ENCODE measurements at regions not wholly inside any gene's neighbourhood (a gene's known extent, or its start where the extent isn't known, plus 50 kb on each side); places are given as distances from the start of the nearest gene placed in this dataset.
A peak's percentile ranks its signal among the peaks of the same experiment; 100 is the strongest.

DNA sequence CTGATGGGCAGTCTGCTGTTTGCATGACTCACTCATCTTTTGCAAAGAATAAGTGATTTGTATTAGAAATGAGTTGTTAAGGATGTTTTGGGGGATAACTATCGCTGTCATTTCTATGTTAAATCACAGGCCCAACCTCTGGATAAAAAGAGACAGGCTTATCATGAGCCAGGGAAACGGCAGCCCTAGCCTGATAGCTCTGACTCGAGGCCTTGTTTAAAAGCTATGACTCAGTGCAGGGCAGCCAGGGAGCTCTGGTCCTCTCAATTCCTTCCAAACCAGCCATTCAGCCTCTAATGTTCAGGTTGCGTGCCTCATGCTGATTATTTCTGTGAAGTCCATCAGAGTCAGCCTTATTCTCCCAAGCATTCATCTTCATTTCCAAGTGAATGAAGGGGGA lies 305.9 kb upstream of the HAND2 start:
- no peak for DNase-seq

- DNase-seq = peak; percentile 15 to 18
Observed at GRCh38 chr4:173834151-173834550, 304.1 kb upstream of the HAND2 start.

- no peak for DNase-seq
Observed at GRCh38 chr4:173829565-173829964, 299.5 kb upstream of the HAND2 start.

- DNase-seq = peak; percentile 7 to 15
Observed at GRCh38 chr4:173827707-173828106, 297.7 kb upstream of the HAND2 start.

DNA sequence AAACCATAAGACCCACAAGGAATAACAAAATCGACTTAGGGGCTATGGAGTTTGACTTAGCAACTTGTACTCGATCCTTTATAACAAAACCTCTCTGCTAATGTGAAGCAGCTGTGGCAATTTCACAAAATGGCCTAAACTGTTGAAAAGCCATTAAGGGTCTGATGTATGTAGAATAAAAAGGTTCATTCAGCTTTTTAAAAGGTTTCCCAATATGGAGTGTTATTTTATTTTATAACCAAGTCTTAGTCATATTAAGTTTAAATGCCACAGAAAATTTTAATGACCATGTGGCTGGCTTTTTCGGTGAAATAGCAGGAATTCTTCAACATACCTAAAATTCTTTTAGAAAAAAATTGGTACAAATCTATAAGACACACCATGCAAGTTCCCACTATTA lies 291.8 kb upstream of the HAND2 start:
- DNase-seq = no peak

DNA sequence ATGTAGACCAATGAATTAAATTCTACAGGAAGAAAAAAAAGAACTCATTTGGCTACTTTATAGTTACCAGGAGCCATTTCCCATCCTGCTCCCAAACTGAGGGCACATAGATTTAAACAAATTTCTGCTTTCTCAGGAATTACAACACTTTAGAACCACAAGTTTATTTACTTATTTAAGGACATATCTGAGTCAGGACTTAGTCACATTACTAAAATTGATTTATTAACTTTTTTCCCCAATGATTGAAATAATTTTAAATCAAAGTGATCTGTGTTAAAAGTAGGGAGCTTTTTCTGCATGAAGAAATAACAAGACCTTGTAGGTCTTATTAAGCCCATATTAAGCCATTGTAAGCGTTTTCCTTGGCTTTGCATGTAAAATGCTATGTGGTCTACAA lies 291.0 kb upstream of the HAND2 start:
- no peak for DNase-seq

DNA sequence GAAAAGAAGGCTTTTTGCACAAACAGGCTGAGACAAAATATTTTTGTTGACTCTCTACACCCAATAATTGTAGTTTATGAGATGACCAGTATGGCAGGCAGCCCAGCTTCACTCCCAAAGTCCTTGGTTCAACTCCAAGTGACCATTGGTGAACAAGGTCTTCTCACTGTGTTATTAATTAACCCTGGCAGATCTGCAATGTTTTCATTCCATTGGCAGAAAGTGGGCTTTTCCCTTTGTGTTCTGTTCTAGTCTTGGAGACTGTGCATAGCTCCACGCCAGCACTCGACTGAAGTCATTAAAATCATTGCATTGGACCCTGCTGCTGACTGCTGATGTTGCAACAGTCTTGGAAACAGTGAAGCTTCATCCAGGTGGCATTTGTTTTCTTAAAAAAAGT lies 277.3 kb upstream of the HAND2 start:
- DNase-seq = no peak

GRCh38 chr4:173805884-173806283 lies 275.9 kb upstream of the HAND2 start:
- no peak for DNase-seq

- DNase-seq = no peak
Observed at GRCh38 chr4:173802662-173803022, 272.6 kb upstream of the HAND2 start.

GRCh38 chr4:173801876-173802661 lies 272.0 kb upstream of the HAND2 start:
- DNase-seq = no peak

- no peak for DNase-seq
Observed at GRCh38 chr4:173801361-173801760, 271.3 kb upstream of the HAND2 start.

DNA sequence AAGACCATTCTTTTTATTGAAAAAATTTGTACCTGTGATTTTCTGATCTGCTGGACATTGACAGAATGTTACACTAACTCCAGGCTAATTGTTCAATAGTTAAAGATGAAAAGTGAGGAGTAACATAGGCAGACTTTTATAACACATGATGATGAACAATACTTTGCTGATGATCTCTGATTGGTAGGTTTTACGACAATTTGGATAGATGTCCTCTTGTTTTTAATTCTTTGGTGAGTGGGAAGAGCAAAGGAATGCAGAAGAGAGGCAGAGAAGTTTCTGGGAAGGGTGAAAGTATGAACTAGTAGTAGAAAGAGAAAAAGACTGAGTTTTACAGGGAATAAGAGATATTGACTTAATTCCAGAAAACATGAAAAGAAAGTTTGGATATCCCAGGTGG lies 267.3 kb upstream of the HAND2 start:
- DNase-seq = no peak

DNA sequence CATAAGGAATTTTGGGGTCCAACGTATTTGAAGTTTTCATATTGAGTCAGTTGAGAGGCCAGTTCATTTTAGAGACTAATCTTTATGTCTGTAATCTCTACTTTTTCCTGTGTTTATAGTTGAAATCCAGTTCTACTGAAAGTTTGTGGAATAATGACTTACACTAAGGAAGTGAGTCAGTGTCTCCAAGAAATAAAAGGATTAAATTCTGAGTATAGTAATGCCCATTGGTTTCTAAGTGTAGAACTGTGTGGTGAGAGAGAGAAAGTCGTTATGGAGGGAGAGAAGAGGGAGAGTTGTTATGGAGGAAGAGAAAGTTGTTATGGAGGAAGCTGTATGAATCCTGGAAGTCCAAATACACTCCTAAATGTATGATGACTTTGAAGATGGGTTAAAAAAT lies 264.6 kb upstream of the HAND2 start:
- DNase-seq = no peak

GRCh38 chr4:173793937-173794510 lies 264.0 kb upstream of the HAND2 start:
- no peak for DNase-seq

DNA sequence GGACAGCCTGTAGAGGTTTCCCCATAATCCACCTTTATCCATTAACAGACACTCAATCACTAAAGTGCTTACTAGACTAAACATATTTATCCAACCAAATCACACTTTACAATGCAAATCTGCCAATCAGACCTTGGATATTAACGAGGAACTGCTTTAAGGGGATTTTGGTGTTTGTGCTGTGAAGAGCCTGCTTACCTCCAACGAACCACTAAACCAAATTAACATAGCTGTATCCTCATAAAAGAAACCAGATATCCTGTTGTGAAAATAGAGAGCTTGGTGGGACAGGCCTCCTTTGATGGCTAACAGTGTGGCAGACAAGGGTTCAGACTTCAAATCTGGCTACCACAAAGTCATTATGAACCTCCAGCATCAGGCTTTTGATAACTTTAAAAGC lies 252.6 kb upstream of the HAND2 start:
- no peak for DNase-seq

DNA sequence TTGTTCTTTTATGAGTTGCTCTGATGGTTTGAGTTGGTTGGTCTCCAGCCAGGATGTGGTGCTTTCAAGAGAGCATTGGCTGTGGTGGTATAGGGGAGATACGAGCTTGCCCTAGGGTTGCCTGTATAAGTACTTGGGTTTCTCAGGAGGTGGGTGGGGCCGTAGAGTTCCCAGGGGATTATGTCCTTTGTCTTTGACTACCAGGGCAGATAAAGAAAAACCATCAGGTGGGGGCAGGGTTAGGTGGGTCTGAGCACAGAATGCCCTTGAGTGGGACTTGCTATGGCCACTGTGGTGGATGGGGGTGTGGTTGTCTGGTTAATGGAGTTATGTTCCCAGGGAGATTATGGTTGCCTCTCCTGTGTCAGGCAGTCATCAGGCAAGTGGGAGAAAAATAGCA lies 247.9 kb upstream of the HAND2 start:
- no peak for DNase-seq

DNA sequence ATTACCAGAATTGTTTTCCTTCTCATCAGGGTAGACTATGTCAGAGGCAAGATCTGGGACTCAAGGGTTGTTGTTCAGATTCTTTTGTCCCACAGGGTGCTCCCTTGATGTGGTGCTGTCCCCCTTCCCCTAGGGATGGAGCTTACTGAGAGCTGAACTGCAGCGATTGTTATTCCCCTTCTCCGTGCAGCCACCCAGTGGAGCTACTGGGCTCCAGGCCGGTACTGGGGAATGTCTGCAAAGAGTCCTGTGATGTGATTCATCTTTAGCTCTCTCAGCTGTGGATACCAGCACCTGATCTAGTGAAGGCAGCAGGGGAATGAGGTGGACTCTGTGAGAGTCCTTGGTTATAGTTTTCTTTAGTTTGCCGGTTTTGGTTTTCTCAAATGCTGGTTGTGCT lies 247.4 kb upstream of the HAND2 start:
- no peak for DNase-seq

DNA sequence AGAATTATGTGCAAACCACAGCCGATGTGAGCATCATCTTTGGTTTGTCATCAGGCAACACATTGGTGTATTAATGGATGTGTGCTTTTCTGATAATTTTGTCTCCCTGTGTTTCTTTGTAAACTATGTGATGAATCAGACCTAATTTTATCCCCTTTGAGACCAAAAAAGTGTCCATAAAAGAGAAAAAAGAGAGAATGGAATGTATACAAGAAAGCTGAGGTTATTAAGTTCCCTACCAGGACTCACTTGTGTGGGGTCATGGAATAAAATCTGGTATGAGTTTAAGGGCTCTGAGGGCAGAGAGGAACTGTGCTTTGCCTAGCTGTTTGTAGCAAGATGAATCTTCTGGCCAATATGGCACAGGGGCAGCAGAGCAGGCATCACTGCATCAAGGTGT lies 239.5 kb upstream of the HAND2 start:
- DNase-seq = no peak

DNA sequence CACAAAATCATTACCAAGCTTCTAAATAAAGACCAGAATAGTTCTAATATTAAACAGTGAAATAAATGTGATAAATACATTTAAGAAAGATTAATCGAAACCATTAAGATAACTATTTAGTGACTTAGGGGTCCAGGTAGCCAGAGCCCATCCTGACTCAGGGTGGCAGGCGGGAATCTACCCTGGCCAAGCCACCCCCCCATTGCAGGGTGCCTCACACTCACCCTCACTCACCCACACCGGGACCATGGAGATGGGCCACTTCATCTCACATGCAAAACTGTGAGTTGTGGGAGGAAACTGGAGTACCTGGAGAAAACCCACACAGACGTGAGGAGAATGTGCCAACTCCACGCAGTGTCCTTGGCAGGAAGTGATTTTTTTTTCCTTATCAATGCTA lies 237.6 kb upstream of the HAND2 start:
- no peak for DNase-seq

- DNase-seq = no peak
Observed at GRCh38 chr4:173766171-173766600, 236.2 kb upstream of the HAND2 start.

DNA sequence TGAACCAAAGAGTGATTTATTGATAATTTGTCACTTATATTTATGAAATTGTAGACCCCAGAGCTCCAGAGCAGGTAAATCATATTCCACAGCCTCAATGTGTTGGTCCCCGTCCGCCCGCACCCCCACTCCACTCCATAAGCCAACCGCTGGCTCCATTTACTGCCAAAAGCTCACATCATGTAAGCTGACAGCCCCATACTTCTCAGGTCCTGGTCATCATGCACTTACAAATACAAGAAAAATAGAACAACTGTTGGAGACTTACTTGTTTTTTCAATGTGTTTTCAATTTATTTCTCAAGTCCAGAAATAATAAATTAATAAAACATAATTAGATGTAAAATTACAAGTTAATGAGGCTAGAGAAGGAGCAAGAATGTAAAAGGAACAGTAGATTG lies 235.7 kb upstream of the HAND2 start:
- no peak for DNase-seq

GRCh38 chr4:173763389-173763788 lies 233.4 kb upstream of the HAND2 start:
- no peak for DNase-seq

DNA sequence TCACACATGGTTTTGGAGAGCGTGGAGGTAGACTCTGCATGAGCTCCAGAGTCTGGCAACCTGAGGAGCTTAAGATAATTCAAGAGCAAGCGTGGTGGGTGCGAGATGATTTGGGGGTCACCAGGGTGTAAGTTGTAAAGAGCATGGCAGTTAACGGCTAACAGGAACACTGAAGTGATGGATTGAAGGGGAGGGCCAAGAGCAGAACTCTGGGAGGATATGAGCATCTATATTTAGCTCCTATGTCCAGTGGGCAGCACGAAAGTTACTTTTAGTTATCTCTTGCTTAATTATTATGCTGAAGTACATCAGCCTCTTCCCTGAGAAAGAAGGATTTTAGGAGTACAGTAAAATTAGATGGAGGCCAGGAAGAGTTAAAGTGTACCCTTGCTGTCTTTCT lies 231.9 kb upstream of the HAND2 start:
- no peak for DNase-seq

DNA sequence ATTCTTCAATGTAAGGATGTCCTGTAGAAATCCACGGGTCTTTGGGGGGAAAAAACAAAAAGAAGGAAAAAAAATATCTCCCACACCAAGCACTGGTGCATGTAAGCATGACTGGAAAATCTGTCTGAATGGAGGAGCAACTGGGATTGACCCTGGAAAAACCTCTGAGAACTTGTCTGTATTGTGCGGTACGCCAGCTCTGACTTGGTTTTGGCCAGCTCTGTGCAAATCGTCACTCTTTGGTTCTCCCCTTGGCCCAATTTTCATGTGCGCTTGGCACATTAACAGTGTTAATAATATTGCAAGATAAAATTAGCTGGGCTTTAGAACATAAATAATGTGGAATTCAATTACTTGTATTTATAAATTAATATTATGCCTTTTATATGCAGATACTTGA lies 231.2 kb upstream of the HAND2 start:
- no peak for DNase-seq

DNA sequence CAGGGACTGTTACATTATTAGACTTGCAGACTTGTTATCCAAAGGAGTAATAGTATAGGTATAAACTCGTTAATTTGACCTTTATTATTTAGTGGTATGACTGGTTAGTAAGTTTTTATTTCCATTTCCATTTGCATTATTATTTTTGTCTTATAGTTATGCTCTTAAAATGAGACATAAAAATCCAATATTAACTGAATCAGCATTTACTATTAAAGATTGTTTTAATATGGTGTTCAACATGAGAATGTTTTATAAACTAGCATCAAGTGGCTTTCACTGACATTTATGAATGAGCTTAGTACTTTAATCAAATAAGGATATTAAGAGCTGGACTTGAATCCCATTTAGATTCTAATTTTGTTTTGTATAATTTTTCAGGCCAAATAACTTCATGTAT lies 228.1 kb upstream of the HAND2 start:
- DNase-seq = no peak

Measured in Kasumi-1 (cell line).